C4-2B (cell line): ENCODE measurements at regions not wholly inside any gene's neighbourhood (a gene's known extent, or its start where the extent isn't known, plus 50 kb on each side); places are given as distances from the start of the nearest gene placed in this dataset.

Source experiments
- CTCF ChIP-seq: fragments of 450-650 bp; conservative IDR thresholded peaks from 2 replicates; pipeline ENCODE4 v1.5.1; 2017; ENCODE audit warnings: mild to moderate bottlenecking
- ZFX ChIP-seq: fragments of 450-650 bp; IDR thresholded peaks from 2 replicates; pipeline ENCODE4 v1.6.1; 2017

- TF ChIP-seq CTCF, result no peak
- TF ChIP-seq ZFX, result no peak
Measured at GRCh38 chr10:80909254-80909653, 371.6 kb downstream of the SH2D4B start.
